BJ (cell line): ENCODE measurements at regions not wholly inside any gene's neighbourhood (a gene's known extent, or its start where the extent isn't known, plus 50 kb on each side); places are given as distances from the start of the nearest gene placed in this dataset.

Experiments
- CTCF ChIA-PET: fragments of 350-600 bp; formaldehyde crosslinking; extraction: SDS; loops from one replicate; lab custom pipeline; 2021; ENCODE audit warnings: antibody characterized with exemption, inconsistent platforms; lab: Yijun Ruan, JAX
- POLR2A ChIA-PET: fragments of 300-600 bp; sonication (Branson Sonifier 250); formaldehyde crosslinking; extraction: SDS; loops from one replicate; lab custom pipeline; 2021; ENCODE audit warnings: antibody characterized with exemption; lab: Charles Lee
- DNase-seq: peaks from one replicate; pipeline ENCODE4 v3.0.0-alpha.2; 2011; ENCODE audit warnings: low read depth
- H3K27me3 ChIP-seq: 2 replicates; pipeline ENCODE4 v1.6.0; 2011; ENCODE audit warnings: low read length; ENCODE audit not compliant: control insufficient read depth, insufficient read depth
- H3K36me3 ChIP-seq: 2 replicates; pipeline ENCODE4 v1.5.1; 2011; ENCODE audit warnings: low read length; ENCODE audit not compliant: control insufficient read depth, insufficient read depth
- H3K4me3 ChIP-seq: 2 replicates; pipeline ENCODE4 v1.5.1; 2011; ENCODE audit warnings: low read depth, mild to moderate bottlenecking, control low read depth, low read length
- TF ChIP-seq, protein P1 (sequence below): IDR thresholded peaks from 2 replicates; pipeline ENCODE4 v1.5.1; 2011; ENCODE audit warnings: low read depth, mild to moderate bottlenecking, control low read depth, inconsistent platforms, low read length, moderate library complexity; ENCODE audit not compliant: insufficient read depth

DNA sequence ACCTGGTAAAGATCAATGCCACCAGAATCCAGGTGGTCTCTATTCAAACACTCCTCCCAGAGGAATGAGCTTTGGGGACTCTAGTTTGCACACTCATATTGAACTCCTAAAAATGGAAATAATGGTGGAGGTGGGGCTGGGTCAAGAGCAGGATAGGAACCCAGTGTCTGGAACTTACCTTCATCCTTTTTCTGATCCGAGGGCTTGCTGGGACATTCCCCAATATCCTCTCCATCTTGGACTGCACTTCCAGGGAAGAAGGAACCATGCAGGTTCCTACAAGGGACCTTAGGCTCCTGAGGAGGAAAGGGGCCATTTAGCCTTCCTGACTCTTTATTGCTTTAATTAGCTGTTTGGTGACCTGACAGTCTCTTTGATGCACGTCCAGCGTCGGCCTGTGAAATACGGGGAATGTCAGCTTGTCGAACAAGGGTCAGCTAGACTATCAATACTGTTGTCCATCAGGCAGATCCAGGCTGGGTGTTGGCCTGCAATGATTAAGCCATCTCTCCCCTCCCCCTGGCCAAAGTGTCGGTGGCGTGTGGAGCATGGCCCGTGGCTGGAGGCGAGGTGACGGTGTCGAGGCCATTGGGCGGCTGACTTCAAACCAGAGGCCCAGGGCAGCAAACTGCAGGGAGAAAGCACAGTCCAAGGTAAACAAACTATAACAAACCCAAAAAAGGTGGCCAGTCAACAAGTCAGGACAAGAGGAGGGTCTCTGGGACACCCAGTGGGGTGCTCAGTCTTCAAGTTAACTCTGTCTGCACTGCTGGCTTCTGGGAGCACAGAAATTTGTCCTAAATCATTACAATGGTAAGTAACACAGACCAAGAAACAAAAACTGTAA is 405.2 kb upstream of the TBX3 start:
- TF ChIP-seq, protein P1, sequence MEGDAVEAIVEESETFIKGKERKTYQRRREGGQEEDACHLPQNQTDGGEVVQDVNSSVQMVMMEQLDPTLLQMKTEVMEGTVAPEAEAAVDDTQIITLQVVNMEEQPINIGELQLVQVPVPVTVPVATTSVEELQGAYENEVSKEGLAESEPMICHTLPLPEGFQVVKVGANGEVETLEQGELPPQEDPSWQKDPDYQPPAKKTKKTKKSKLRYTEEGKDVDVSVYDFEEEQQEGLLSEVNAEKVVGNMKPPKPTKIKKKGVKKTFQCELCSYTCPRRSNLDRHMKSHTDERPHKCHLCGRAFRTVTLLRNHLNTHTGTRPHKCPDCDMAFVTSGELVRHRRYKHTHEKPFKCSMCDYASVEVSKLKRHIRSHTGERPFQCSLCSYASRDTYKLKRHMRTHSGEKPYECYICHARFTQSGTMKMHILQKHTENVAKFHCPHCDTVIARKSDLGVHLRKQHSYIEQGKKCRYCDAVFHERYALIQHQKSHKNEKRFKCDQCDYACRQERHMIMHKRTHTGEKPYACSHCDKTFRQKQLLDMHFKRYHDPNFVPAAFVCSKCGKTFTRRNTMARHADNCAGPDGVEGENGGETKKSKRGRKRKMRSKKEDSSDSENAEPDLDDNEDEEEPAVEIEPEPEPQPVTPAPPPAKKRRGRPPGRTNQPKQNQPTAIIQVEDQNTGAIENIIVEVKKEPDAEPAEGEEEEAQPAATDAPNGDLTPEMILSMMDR = no peak
- DNase-seq = no peak
- Histone ChIP-seq H3K27me3 (no peaks in the 10 kb centered on the region; the same call in 1 of the 2 replicates), H3K36me3 (no peaks in the 10 kb centered on the region), H3K4me3 (no peak overlapping the region)
- CTCF ChIA-PET = no interaction called here
- POLR2A ChIA-PET = no interaction called here

DNA sequence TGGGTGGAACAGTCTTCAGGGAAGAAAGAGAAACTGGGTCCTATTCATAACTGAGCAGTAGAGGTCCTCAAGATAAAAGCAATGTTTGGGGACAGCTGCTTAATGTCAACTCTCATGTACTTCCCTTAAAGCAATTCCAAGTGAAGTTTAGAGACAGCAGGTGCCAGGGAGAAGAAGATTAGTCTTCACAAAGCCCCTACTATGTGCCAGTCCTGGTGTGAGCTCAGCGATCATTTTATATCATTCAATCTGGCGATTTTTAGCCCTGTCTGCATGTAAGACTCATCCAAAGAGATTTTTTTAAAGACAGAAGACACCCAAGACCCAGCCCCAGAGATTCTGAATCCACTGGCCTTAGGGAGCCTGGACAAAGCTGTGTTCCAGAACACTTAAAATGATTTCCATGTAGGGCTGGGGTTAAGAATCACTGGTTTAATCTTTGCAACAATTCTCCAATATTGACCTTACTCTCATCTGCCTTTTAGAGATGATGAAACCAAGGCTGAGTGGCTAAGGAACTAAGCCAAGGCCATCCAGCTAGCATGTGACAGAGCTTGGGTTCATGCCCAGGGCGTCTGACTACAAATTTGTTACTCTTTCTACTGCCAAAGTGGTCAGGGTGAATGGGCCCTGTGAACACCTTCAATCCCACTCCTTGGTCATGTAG is 404.5 kb upstream of the TBX3 start:
- no peaks in the 10 kb centered on the region for H3K36me3 ChIP-seq
- TF ChIP-seq, protein P1 = no peak
- ChIA-PET POLR2A (no interaction called here), CTCF (no interaction called here)
- H3K4me3 ChIP-seq = no peak overlapping the region
- H3K27me3 ChIP-seq = no peaks in the 10 kb centered on the region
- no peak for DNase-seq

DNA sequence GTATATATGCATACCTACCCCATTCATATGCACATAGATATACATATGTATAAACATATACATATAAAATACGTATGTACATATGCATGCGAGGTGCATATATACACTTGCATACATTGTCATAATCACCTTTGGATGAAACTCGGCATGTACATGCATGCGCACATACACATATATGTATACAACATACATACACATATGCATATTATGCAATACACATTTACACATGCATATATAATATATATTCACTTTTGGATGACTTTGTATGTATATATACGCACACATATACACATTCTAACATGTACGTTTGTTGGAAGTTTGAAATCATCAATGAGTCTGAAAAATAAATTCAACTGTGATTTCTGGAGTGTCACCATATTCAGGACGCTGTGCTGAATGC is 401.6 kb upstream of the TBX3 start:
- Histone ChIP-seq H3K4me3 (no peak overlapping the region), H3K36me3 (no peaks in the 10 kb centered on the region), H3K27me3 (no peaks in the 10 kb centered on the region)
- POLR2A ChIA-PET = no interaction called here
- CTCF ChIA-PET = no interaction called here
- no peak for DNase-seq
- TF ChIP-seq, protein P1 = no peak

DNA sequence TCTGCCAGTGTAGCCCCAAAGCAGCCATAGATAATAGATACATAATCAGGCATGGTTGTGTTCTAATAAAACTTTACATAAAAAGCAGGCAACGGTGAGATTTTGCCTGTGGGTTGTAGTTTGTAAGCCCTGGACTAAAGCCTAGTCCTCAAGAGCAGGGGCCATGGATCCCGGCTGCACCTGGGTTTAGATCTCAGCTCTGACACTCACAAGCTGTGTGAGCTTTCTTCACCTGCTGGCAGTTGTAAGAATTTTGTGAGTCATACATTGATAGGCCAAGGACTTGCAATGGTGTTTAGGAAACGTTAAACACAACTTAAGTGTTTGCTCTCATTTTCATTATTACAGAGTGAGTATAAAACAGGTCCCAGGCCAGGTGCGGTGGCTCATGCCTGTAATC is 395.8 kb upstream of the TBX3 start:
- no peak for DNase-seq
- Histone ChIP-seq H3K36me3 (no peaks in the 10 kb centered on the region), H3K27me3 (no peaks in the 10 kb centered on the region), H3K4me3 (no peak overlapping the region)
- TF ChIP-seq, protein P1 = no peak
- ChIA-PET CTCF (interaction anchor here (1.1 kb wide), 1 partner anchor 61 kb away, joined by 3 read pairs; no protein-coding TSS in a partner anchor), POLR2A (no interaction called here)

DNA sequence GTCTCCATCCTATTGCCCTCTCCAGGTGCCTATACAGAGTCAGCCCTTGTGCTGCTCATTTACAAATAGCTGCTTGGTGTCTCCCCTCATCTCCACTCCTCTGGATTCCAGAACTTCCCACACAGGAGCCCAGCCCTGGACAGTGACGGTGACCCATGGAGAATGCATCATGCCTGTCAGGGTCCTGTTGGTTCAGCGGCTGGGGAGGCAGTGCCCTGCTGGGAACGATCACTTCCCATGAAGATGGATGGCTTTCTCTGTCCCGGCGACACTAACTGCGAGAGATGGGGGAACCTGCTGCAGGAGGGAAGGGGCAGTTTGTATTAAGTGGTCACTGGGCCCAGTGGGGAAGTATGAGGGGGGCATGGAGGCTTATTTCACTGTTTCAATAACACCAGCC is 395.0 kb upstream of the TBX3 start:
- DNase-seq = no peak
- Histone ChIP-seq H3K27me3 (no peaks in the 10 kb centered on the region), H3K4me3 (no peak overlapping the region), H3K36me3 (no peaks in the 10 kb centered on the region)
- ChIA-PET POLR2A (no interaction called here), CTCF (interaction anchor here (1.1 kb wide), 1 partner anchor 61 kb away, joined by 3 read pairs; no protein-coding TSS in a partner anchor)
- TF ChIP-seq, protein P1 = no peak
